Naive thymus-derived CD8-positive, alpha-beta T cell (primary cell): ENCODE measurements at regions not wholly inside any gene's neighbourhood (a gene's known extent, or its start where the extent isn't known, plus 50 kb on each side); places are given as distances from the start of the nearest gene placed in this dataset.

Source experiments
- ATAC-seq, 2 donors: fragments of 150-1000 bp; cut with Tn5 transposase in 1 of 2; sonication (Bioruptor Pico), chemical (Tn5 transposase) in 1 of 2; 1 replicate in 1 of 2; 2 replicates in 1 of 2; pipeline ENCODE4 v1.10.0; 2021; ENCODE audit warnings: mild to moderate bottlenecking in 2 of 2, moderate library complexity in 2 of 2
- POLR2A ChIA-PET: fragments of 350-600 bp; sonication (Branson Sonifier 250); formaldehyde crosslinking; loops from one replicate; lab custom pipeline; 2021; ENCODE audit warnings: antibody characterized with exemption; lab: Charles Lee
- DNase-seq, 10 donors: peaks; one replicate each; pipeline versions ENCODE4 v3.0.0 to v3.0.0-alpha.2; 2020 to 2022
- H3K27ac Mint-ChIP-seq, 10 donors: one replicate each; pipeline ENCODE4 v1.8.0; 2020 to 2022; ENCODE audit warnings: mild to moderate bottlenecking in 10 of 10, mixed read lengths in 10 of 10, moderate library complexity in 4 of 10, inconsistent platforms in 1 of 10
- H3K27me3 Mint-ChIP-seq, 5 donors: one replicate each; pipeline ENCODE4 v1.8.0; 2021 to 2022; ENCODE audit warnings: mixed read lengths in 5 of 5
- H3K36me3 Mint-ChIP-seq, 3 donors: one replicate each; pipeline ENCODE4 v1.8.0; 2020 to 2022; ENCODE audit warnings: mixed read lengths in 3 of 3, mild to moderate bottlenecking in 2 of 3, inconsistent platforms in 1 of 3
- H3K4me1 Mint-ChIP-seq, 4 donors: one replicate each; pipeline ENCODE4 v1.8.0; 2021 to 2022; ENCODE audit warnings: mixed read lengths in 4 of 4
- H3K4me3 Mint-ChIP-seq, 10 donors: one replicate each; pipeline ENCODE4 v1.8.0; 2020 to 2022; ENCODE audit warnings: mild to moderate bottlenecking in 10 of 10, mixed read lengths in 10 of 10, moderate library complexity in 6 of 10, inconsistent platforms in 1 of 10
- H3K9me3 Mint-ChIP-seq, 9 donors: one replicate each; pipeline ENCODE4 v1.8.0; 2020 to 2022; ENCODE audit warnings: mixed read lengths in 9 of 9, mild to moderate bottlenecking in 3 of 9, inconsistent platforms in 1 of 9, moderate library complexity in 1 of 9

- Mint-ChIP-seq H3K4me1 (peaks cover 0 to 3% (median 0%) of the 10 kb centered on the region in 4 donors), H3K36me3 (no peaks in the 10 kb centered on the region), H3K27ac (no peak overlapping the region), H3K9me3 (no peaks in the 10 kb centered on the region), H3K27me3 (no peaks in the 10 kb centered on the region), H3K4me3 (peak overlapping the region in 1 of 10 donors; percentile 0)
- DNase-seq (peak in 1 of 10 donors; percentile 18), ATAC-seq (no peak)
- POLR2A ChIA-PET: no interaction called here
Observed at GRCh38 chr2:128386066-128386465, 67.4 kb upstream of the HS6ST1 start.

- POLR2A ChIA-PET: no interaction called here
- no peaks in the 10 kb centered on the region for H3K36me3 Mint-ChIP-seq
- no peaks in the 10 kb centered on the region for H3K4me1 Mint-ChIP-seq
- H3K27me3 Mint-ChIP-seq: peaks cover 0 to 3% (median 0%) of the 10 kb centered on the region in 5 donors
- ATAC-seq (no peak), DNase-seq (peak in 1 of 10 donors; percentile 8)
- H3K27ac Mint-ChIP-seq: no peak overlapping the region
- H3K9me3 Mint-ChIP-seq: no peaks in the 10 kb centered on the region
- H3K4me3 Mint-ChIP-seq: no peak overlapping the region
Observed at GRCh38 chr2:128388499-128388941, 69.9 kb upstream of the HS6ST1 start.

- POLR2A ChIA-PET: no interaction called here
- Mint-ChIP-seq H3K9me3 (no peaks in the 10 kb centered on the region), H3K4me3 (no peak overlapping the region), H3K36me3 (no peaks in the 10 kb centered on the region), H3K27me3 (peaks cover 0 to 6% (median 0%) of the 10 kb centered on the region in 5 donors), H3K4me1 (no peaks in the 10 kb centered on the region), H3K27ac (no peak overlapping the region)
- peak in 1 of 10 donors; percentile 50 for DNase-seq
- ATAC-seq: no peak
Observed at GRCh38 chr2:128389388-128390086, 70.9 kb upstream of the HS6ST1 start.

- DNase-seq: peak in 1 of 10 donors; percentile 53
- H3K36me3 Mint-ChIP-seq: no peaks in the 10 kb centered on the region
- H3K27ac Mint-ChIP-seq: no peak overlapping the region
- POLR2A ChIA-PET: no interaction called here
- H3K9me3 Mint-ChIP-seq: no peaks in the 10 kb centered on the region
- no peaks in the 10 kb centered on the region for H3K4me1 Mint-ChIP-seq
- peaks cover 0 to 6% (median 0%) of the 10 kb centered on the region in 5 donors for H3K27me3 Mint-ChIP-seq
- no peak overlapping the region for H3K4me3 Mint-ChIP-seq
- no peak for ATAC-seq
Observed at GRCh38 chr2:128390256-128390990, 71.8 kb upstream of the HS6ST1 start.

DNA sequence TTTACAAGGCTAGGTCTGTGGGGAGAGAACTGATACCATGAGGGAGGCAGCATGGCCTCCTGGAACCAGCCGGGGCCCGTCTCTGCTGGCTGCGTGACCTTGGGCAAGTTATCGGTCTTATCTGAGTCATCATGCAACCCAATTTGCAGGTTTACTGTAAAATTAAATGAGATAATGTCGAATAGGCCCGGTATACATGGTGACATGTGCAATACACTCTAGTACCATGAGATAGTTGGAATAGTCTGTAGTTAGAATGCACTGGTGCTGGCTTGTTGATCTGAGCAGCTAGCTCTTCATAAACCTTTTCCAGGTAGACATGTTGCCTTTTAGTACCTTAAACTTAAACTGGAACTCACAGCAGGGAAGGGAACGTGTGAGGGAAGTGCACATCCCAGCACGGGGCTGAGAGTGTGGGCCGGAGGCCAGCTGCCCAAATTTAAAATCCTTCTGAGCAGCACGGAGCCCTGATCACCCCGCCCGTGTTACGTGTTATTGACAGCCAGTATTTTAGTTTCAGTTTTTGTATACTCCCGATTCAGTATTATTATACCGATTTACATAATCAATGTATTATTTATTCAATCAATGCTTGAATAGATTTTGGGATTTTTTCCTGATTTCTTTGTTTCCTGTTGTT lies 72.4 kb upstream of the HS6ST1 start:
- no peaks in the 10 kb centered on the region for H3K4me1 Mint-ChIP-seq
- DNase-seq (peak in 1 of 10 donors; percentile 28), ATAC-seq (no peak)
- POLR2A ChIA-PET: no interaction called here
- no peak overlapping the region for H3K27ac Mint-ChIP-seq
- peaks cover 0 to 6% (median 0%) of the 10 kb centered on the region in 5 donors for H3K27me3 Mint-ChIP-seq
- H3K36me3 Mint-ChIP-seq: no peaks in the 10 kb centered on the region
- no peak overlapping the region for H3K4me3 Mint-ChIP-seq
- no peaks in the 10 kb centered on the region for H3K9me3 Mint-ChIP-seq

DNA sequence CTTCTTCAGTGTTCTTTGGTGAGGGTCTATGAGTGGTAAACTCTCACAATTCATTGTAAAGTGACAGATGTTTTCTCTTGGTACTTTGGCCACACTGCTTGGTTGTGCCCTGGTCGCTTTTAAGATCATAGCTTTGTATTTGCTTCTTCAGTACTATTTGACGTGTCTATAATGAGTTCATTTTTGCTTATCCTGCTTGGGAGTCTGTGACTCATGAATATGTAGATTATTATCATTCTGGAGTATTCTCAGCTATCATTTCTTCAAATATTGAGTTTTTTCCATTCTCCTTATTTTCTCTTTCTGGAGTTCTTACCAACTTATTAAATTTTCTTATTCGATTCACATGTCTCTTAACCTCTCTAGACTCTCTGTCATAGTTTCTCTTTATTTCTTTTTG lies 73.0 kb upstream of the HS6ST1 start:
- DNase-seq: no peak
- POLR2A ChIA-PET: no interaction called here
- Mint-ChIP-seq H3K4me1 (no peaks in the 10 kb centered on the region), H3K27me3 (peaks cover 0 to 6% (median 0%) of the 10 kb centered on the region in 5 donors), H3K27ac (no peak overlapping the region), H3K9me3 (no peaks in the 10 kb centered on the region), H3K36me3 (no peaks in the 10 kb centered on the region), H3K4me3 (no peak overlapping the region)
- no peak for ATAC-seq

DNA sequence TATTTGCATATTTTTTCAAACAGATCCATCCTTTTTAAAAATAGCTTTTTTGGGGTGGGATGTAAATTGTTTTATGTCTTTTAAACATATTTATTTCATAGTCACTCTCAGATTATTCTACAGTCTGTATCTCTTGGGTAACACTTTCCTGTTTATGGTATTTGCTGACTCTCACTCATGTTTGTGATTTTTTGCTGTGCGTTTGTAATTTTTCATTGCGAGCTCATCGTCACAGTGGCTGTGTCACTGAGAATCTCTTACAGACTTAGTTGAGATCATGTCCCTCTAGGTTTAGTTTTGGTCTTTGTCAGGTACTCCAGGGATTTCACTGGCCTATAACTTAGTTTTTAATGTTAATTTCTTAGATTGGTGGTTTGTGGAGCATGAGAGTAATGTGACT lies 73.5 kb upstream of the HS6ST1 start:
- POLR2A ChIA-PET: no interaction called here
- no peaks in the 10 kb centered on the region for H3K9me3 Mint-ChIP-seq
- peaks cover 0 to 6% (median 0%) of the 10 kb centered on the region in 5 donors for H3K27me3 Mint-ChIP-seq
- ATAC-seq (no peak), DNase-seq (no peak)
- no peak overlapping the region for H3K27ac Mint-ChIP-seq
- H3K4me3 Mint-ChIP-seq: no peak overlapping the region
- no peaks in the 10 kb centered on the region for H3K36me3 Mint-ChIP-seq
- no peaks in the 10 kb centered on the region for H3K4me1 Mint-ChIP-seq

DNA sequence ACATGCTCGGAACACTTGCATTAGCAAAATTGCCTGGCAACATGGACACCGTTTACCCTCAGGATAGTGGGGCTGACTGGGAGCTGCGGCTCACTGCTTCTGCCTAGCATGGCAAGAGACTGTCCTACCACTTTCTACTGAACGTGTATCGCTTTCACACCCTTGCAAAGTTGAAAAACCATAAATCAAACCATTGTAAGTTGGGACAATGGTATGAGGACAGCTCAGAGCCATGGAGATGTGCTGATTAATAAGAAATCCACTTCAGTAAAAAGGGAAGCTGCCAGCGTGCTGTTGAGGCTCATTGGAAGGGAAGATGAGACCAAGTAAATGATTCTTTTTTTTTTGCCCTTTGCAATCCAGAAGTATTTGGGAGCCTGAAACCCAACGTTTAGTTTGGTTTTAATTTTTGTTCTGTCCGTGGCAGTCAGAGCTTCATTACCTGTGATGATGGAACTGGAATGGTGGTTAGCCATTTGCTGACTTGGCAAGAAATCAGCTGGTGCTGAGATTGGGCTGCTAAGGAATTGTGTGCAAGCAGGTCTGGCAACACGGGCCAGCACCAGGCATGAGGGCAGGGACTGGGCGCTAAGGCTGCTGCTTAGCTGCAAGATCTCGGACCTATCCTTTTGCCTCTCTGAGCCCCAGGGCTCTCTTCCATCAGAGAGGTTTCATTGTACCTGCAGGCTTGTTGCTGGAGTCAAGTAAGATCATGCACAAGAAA lies 75.5 kb upstream of the HS6ST1 start:
- H3K4me1 Mint-ChIP-seq: no peaks in the 10 kb centered on the region
- POLR2A ChIA-PET: no interaction called here
- ATAC-seq: no peak
- no peaks in the 10 kb centered on the region for H3K9me3 Mint-ChIP-seq
- no peaks in the 10 kb centered on the region for H3K36me3 Mint-ChIP-seq
- DNase-seq: peak in 1 of 10 donors; percentile 23
- H3K4me3 Mint-ChIP-seq: no peak overlapping the region
- no peak overlapping the region for H3K27ac Mint-ChIP-seq
- H3K27me3 Mint-ChIP-seq: peaks cover 0 to 6% (median 2%) of the 10 kb centered on the region in 5 donors

DNA sequence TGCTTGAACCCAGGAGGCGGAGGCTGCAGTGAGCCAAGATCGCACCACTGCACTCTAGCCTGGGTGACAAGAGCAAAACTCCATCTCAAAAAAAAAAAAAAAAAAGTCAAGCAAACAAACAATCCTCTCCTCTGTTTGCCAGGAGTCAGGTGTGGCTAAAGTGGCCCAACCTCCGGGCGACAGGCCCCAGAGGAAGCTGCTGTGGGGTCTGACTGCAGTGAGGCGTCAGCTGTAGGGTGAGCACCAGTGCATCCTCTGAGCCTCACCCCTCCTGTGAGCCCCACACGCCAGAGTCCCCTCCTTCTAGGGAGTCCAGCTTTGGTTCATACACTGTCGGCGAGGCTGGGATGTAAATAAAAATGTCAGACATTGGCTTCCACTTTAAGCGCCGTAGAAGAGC lies 76.5 kb upstream of the HS6ST1 start:
- Mint-ChIP-seq H3K4me3 (no peak overlapping the region), H3K9me3 (no peaks in the 10 kb centered on the region), H3K27ac (no peak overlapping the region), H3K36me3 (no peaks in the 10 kb centered on the region), H3K4me1 (peaks cover 0 to 2% (median 2%) of the 10 kb centered on the region in 4 donors), H3K27me3 (peaks cover 2 to 8% (median 2%) of the 10 kb centered on the region in 5 donors)
- DNase-seq: no peak
- ATAC-seq: no peak
- POLR2A ChIA-PET: no interaction called here

DNA sequence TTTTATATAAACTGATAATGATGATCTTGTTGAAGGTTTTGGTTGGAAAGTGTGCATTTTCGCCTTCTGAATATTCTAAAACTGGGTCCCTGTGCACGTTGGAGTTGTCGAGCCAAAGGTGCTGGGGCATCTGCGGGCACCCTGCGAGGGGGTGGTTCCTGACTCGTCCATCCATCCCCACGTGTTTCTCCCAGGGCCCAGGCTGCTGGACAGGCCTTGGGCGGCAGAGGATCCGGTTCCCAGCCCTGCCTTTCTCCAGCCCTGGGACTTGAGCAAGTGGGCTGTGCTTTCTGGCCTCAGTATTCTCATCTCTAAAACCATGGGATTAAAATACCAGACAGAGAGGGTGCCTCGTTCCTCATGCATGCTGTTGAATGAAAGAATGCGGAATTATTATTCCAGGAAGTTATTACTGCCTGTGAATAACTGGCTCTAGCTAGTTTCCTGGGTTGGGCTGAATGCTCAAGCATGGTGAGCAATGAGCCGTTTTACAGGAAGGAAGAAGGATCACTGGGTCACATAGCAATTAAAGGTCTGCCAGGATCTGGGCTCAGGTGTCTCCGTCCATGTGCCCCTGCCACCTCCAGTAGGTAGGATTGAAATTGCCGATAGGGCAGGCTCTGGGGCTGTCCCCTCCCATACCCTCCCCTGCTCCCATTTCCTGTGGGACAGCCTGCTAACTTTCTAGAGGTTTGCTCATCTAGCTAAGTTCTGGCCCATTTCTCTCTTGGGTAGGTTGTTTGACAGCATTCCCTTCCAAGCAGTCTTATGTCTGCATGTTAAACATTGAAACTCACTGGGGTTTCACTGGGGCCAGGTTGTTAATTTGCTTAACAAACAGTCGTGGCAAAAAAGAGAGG lies 77.2 kb upstream of the HS6ST1 start:
- no peak for ATAC-seq

DNA sequence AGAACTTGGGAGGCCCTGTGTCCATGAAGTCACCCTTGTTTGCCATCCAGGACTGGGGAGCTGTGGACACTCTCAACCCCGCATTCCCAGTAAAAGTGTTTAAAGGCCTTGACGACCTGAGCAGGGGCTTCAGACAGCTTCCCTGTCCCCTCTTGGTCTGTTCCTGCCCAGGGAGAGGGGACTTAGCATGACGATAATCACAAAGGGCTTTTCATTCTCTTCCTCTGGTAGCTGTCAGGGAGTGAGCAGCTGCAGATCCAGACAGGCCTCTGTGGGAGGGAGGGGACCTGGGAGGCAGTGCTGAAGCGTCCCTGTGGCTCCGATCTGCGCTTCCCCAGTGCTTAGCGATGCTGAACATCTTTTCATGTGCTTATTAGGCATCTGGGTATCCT lies 77.8 kb upstream of the HS6ST1 start:
- Mint-ChIP-seq H3K27ac (no peak overlapping the region), H3K36me3 (no peaks in the 10 kb centered on the region), H3K4me3 (no peak overlapping the region), H3K9me3 (no peaks in the 10 kb centered on the region), H3K27me3 (peaks cover 2 to 9% (median 2%) of the 10 kb centered on the region in 5 donors), H3K4me1 (peaks cover 0 to 4% (median 2%) of the 10 kb centered on the region in 4 donors)
- ATAC-seq (no peak), DNase-seq (no peak)
- POLR2A ChIA-PET: no interaction called here

More for the DNA sequence above, 77.2 kb upstream of the HS6ST1 start:
- Mint-ChIP-seq H3K27me3 (peaks cover 2 to 9% (median 2%) of the 10 kb centered on the region in 5 donors), H3K27ac (no peak overlapping the region), H3K9me3 (no peaks in the 10 kb centered on the region), H3K4me3 (no peak overlapping the region), H3K36me3 (no peaks in the 10 kb centered on the region), H3K4me1 (peaks cover 0 to 4% (median 2%) of the 10 kb centered on the region in 4 donors)
- POLR2A ChIA-PET: no interaction called here
- DNase-seq: peak in 1 of 10 donors; percentile 7

DNA sequence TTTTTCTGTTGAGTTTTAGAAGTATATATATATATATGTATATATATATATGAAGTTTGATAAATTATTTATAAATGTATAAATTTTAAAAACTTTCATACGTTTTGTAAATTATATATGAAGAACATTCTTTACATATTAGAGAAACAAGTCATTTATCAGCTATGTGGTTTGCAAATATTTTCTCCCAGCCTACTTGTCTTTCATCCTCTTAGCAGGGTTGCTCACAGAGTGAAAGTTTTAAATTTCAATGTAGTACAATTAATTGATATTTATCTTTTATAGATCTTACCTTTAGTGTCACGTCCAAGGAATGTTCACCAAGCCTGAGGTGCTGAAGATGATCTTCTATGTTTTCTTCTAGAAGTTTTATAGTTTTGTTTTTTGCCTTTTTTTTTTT lies 78.3 kb upstream of the HS6ST1 start:
- Mint-ChIP-seq H3K27me3 (peaks cover 2 to 9% (median 2%) of the 10 kb centered on the region in 5 donors), H3K4me3 (no peak overlapping the region)
- POLR2A ChIA-PET: no interaction called here

More for the DNA sequence above, 78.3 kb upstream of the HS6ST1 start:
- DNase-seq (no peak), ATAC-seq (no peak)
- Mint-ChIP-seq H3K9me3 (no peaks in the 10 kb centered on the region), H3K36me3 (no peaks in the 10 kb centered on the region), H3K27ac (no peak overlapping the region), H3K4me1 (peaks cover 0 to 4% (median 2%) of the 10 kb centered on the region in 4 donors)
